ENCODE measurements at regions not wholly inside any gene's neighbourhood (a gene's known extent, or its start where the extent isn't known, plus 50 kb on each side); places are given as distances from the start of the nearest gene placed in this dataset.

GRCh38 chr11:112822478-112823274 is 138.5 kb upstream of the NCAM1 start:
- 31 to 39% methylated on average over 3 of the region's 3 CpGs for WGBS, 2 donors
- Histone ChIP-seq H3K27me3 (ENCODE audit: control insufficient read depth in 1 of 2, insufficient read depth in 2 of 2, low read length in 2 of 2) (no peaks in the 10 kb centered on the region), H3K36me3 (ENCODE audit: control insufficient read depth in 2 of 2, insufficient read depth in 2 of 2, low read length in 1 of 2) (no peaks in the 10 kb centered on the region)

GRCh38 chr11:112826026-112826425 is 135.2 kb upstream of the NCAM1 start:
- H3K9me3 ChIP-seq (ENCODE audit: control insufficient read depth in 2 of 2, insufficient read depth in 1 of 2, low read depth in 1 of 2, low read length in 1 of 2): peaks cover 0 to 4% of the 10 kb centered on the region in 2 donors
- H3K4me3 ChIP-seq (ENCODE audit: low read depth in 1 of 2, low read length in 2 of 2): no peak overlapping the region
- H3K27me3 ChIP-seq (ENCODE audit: control insufficient read depth in 1 of 2, insufficient read depth in 2 of 2, low read length in 2 of 2): peaks cover 0 to 2% of the 10 kb centered on the region in 2 donors
- no peaks in the 10 kb centered on the region for H3K4me1 ChIP-seq (ENCODE audit: control insufficient read depth in 2 of 2, insufficient read depth in 2 of 2, low read length in 1 of 2)
- 62 to 65% methylated on average over 3 of the region's 3 CpGs for WGBS, 2 donors
- H3K27ac ChIP-seq (ENCODE audit: low read depth in 2 of 2, low read length in 1 of 2): no peak overlapping the region
- H3K36me3 ChIP-seq (ENCODE audit: control insufficient read depth in 2 of 2, insufficient read depth in 2 of 2, low read length in 1 of 2): no peaks in the 10 kb centered on the region

More at GRCh38 chr11:112822478-112823274, 138.5 kb upstream of the NCAM1 start:
- Histone ChIP-seq H3K27ac (ENCODE audit: low read depth in 2 of 2, low read length in 1 of 2) (no peak overlapping the region), H3K4me1 (ENCODE audit: control insufficient read depth in 2 of 2, insufficient read depth in 2 of 2, low read length in 1 of 2) (no peaks in the 10 kb centered on the region), H3K9me3 (ENCODE audit: control insufficient read depth in 2 of 2, insufficient read depth in 1 of 2, low read depth in 1 of 2, low read length in 1 of 2) (peaks cover 0 to 4% of the 10 kb centered on the region in 2 donors), H3K4me3 (ENCODE audit: low read depth in 1 of 2, low read length in 2 of 2) (no peak overlapping the region)

- 89 to 91% methylated on average over 1 of the region's 1 CpG for WGBS, 2 donors
- no peaks in the 10 kb centered on the region for H3K36me3 ChIP-seq (ENCODE audit: control insufficient read depth in 2 of 2, insufficient read depth in 2 of 2, low read length in 1 of 2)
- peaks cover 0 to 4% of the 10 kb centered on the region in 2 donors for H3K9me3 ChIP-seq (ENCODE audit: control insufficient read depth in 2 of 2, insufficient read depth in 1 of 2, low read depth in 1 of 2, low read length in 1 of 2)
These were observed 134.4 kb upstream of the NCAM1 start for GRCh38 chr11:112826788-112827187.

GRCh38 chr11:112828421-112828820 is 132.8 kb upstream of the NCAM1 start:
- Histone ChIP-seq H3K27me3 (ENCODE audit: control insufficient read depth in 1 of 2, insufficient read depth in 2 of 2, low read length in 2 of 2) (peaks cover 0 to 2% of the 10 kb centered on the region in 2 donors), H3K36me3 (ENCODE audit: control insufficient read depth in 2 of 2, insufficient read depth in 2 of 2, low read length in 1 of 2) (no peaks in the 10 kb centered on the region), H3K4me3 (ENCODE audit: low read depth in 1 of 2, low read length in 2 of 2) (no peak overlapping the region), H3K27ac (ENCODE audit: low read depth in 2 of 2, low read length in 1 of 2) (no peak overlapping the region), H3K4me1 (ENCODE audit: control insufficient read depth in 2 of 2, insufficient read depth in 2 of 2, low read length in 1 of 2) (peaks cover 0 to 2% of the 10 kb centered on the region in 2 donors), H3K9me3 (ENCODE audit: control insufficient read depth in 2 of 2, insufficient read depth in 1 of 2, low read depth in 1 of 2, low read length in 1 of 2) (peaks cover 0 to 4% of the 10 kb centered on the region in 2 donors)
- 64 to 67% methylated on average over 4 of the region's 4 CpGs for WGBS, 2 donors

More at GRCh38 chr11:112826788-112827187, 134.4 kb upstream of the NCAM1 start:
- peaks cover 0 to 2% of the 10 kb centered on the region in 2 donors for H3K27me3 ChIP-seq (ENCODE audit: control insufficient read depth in 1 of 2, insufficient read depth in 2 of 2, low read length in 2 of 2)
- no peaks in the 10 kb centered on the region for H3K4me1 ChIP-seq (ENCODE audit: control insufficient read depth in 2 of 2, insufficient read depth in 2 of 2, low read length in 1 of 2)
- H3K27ac ChIP-seq (ENCODE audit: low read depth in 2 of 2, low read length in 1 of 2): no peak overlapping the region
- H3K4me3 ChIP-seq (ENCODE audit: low read depth in 1 of 2, low read length in 2 of 2): no peak overlapping the region

GRCh38 chr11:112829971-112830654 is 131.1 kb upstream of the NCAM1 start:
- Histone ChIP-seq H3K4me1 (ENCODE audit: control insufficient read depth in 2 of 2, insufficient read depth in 2 of 2, low read length in 1 of 2) (peaks cover 0 to 2% of the 10 kb centered on the region in 2 donors), H3K36me3 (ENCODE audit: control insufficient read depth in 2 of 2, insufficient read depth in 2 of 2, low read length in 1 of 2) (no peaks in the 10 kb centered on the region)
- 75 to 77% methylated on average over 6 of the region's 6 CpGs for WGBS, 2 donors

GRCh38 chr11:112831041-112831440 is 130.2 kb upstream of the NCAM1 start:
- Histone ChIP-seq H3K27ac (ENCODE audit: low read depth in 2 of 2, low read length in 1 of 2) (no peak overlapping the region), H3K4me3 (ENCODE audit: low read depth in 1 of 2, low read length in 2 of 2) (no peak overlapping the region), H3K27me3 (ENCODE audit: control insufficient read depth in 1 of 2, insufficient read depth in 2 of 2, low read length in 2 of 2) (peaks cover 2% of the 10 kb centered on the region in 2 donors), H3K4me1 (ENCODE audit: control insufficient read depth in 2 of 2, insufficient read depth in 2 of 2, low read length in 1 of 2) (peaks cover 0 to 2% of the 10 kb centered on the region in 2 donors), H3K9me3 (ENCODE audit: control insufficient read depth in 2 of 2, insufficient read depth in 1 of 2, low read depth in 1 of 2, low read length in 1 of 2) (no peaks in the 10 kb centered on the region), H3K36me3 (ENCODE audit: control insufficient read depth in 2 of 2, insufficient read depth in 2 of 2, low read length in 1 of 2) (no peaks in the 10 kb centered on the region)
- 81 to 96% methylated on average over 1 of the region's 1 CpG for WGBS, 2 donors

More at GRCh38 chr11:112829971-112830654, 131.1 kb upstream of the NCAM1 start:
- Histone ChIP-seq H3K27ac (ENCODE audit: low read depth in 2 of 2, low read length in 1 of 2) (no peak overlapping the region), H3K4me3 (ENCODE audit: low read depth in 1 of 2, low read length in 2 of 2) (no peak overlapping the region), H3K9me3 (ENCODE audit: control insufficient read depth in 2 of 2, insufficient read depth in 1 of 2, low read depth in 1 of 2, low read length in 1 of 2) (no peaks in the 10 kb centered on the region), H3K27me3 (ENCODE audit: control insufficient read depth in 1 of 2, insufficient read depth in 2 of 2, low read length in 2 of 2) (peaks cover 2% of the 10 kb centered on the region in 2 donors)

- H3K4me1 ChIP-seq (ENCODE audit: control insufficient read depth in 2 of 2, insufficient read depth in 2 of 2, low read length in 1 of 2): peaks cover 0 to 2% of the 10 kb centered on the region in 2 donors
- WGBS, 2 donors: 60 to 61% methylated on average over 3 of the region's 3 CpGs
These were observed 129.1 kb upstream of the NCAM1 start for GRCh38 chr11:112831969-112832766.

GRCh38 chr11:112834277-112834755 is 126.9 kb upstream of the NCAM1 start:
- H3K4me1 ChIP-seq (ENCODE audit: control insufficient read depth in 2 of 2, insufficient read depth in 2 of 2, low read length in 1 of 2): peaks cover 0 to 2% of the 10 kb centered on the region in 2 donors

More at GRCh38 chr11:112831969-112832766, 129.1 kb upstream of the NCAM1 start:
- Histone ChIP-seq H3K27me3 (ENCODE audit: control insufficient read depth in 1 of 2, insufficient read depth in 2 of 2, low read length in 2 of 2) (peaks cover 2% of the 10 kb centered on the region in 2 donors), H3K36me3 (ENCODE audit: control insufficient read depth in 2 of 2, insufficient read depth in 2 of 2, low read length in 1 of 2) (no peaks in the 10 kb centered on the region), H3K4me3 (ENCODE audit: low read depth in 1 of 2, low read length in 2 of 2) (no peak overlapping the region), H3K27ac (ENCODE audit: low read depth in 2 of 2, low read length in 1 of 2) (no peak overlapping the region), H3K9me3 (ENCODE audit: control insufficient read depth in 2 of 2, insufficient read depth in 1 of 2, low read depth in 1 of 2, low read length in 1 of 2) (no peaks in the 10 kb centered on the region)

More at GRCh38 chr11:112834277-112834755, 126.9 kb upstream of the NCAM1 start:
- WGBS, 2 donors: 25 to 27% methylated on average over 5 of the region's 5 CpGs
- Histone ChIP-seq H3K27ac (ENCODE audit: low read depth in 2 of 2, low read length in 1 of 2) (no peak overlapping the region), H3K36me3 (ENCODE audit: control insufficient read depth in 2 of 2, insufficient read depth in 2 of 2, low read length in 1 of 2) (no peaks in the 10 kb centered on the region), H3K9me3 (ENCODE audit: control insufficient read depth in 2 of 2, insufficient read depth in 1 of 2, low read depth in 1 of 2, low read length in 1 of 2) (no peaks in the 10 kb centered on the region), H3K4me3 (ENCODE audit: low read depth in 1 of 2, low read length in 2 of 2) (no peak overlapping the region), H3K27me3 (ENCODE audit: control insufficient read depth in 1 of 2, insufficient read depth in 2 of 2, low read length in 2 of 2) (peaks cover 0 to 2% of the 10 kb centered on the region in 2 donors)

Measured in esophagus (tissue), 2 donors.